ENCODE measurements at regions not wholly inside any gene's neighbourhood (a gene's known extent, or its start where the extent isn't known, plus 50 kb on each side); places are given as distances from the start of the nearest gene placed in this dataset.

DNA sequence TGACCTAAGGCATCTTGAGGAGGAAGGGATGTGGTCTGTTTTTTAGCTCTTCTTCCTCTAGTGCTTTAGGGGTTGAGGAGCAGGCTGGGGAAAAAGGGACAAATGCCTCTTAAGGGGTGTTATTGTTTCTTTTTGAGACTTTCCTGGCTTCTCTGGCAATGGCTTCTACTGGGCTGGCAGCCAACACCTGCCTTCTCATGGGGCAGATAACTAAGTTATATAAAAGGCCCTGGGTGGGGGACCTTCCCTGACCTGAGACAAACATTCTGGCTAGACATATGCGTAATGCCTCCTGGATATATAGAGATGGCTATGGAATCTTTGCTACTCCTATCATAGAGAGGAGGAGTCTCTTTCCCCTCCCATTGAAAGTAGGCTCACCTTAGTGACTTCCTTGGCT lies 179.2 kb upstream of the PROK2 start:
- TF ChIP-seq, protein P1, sequence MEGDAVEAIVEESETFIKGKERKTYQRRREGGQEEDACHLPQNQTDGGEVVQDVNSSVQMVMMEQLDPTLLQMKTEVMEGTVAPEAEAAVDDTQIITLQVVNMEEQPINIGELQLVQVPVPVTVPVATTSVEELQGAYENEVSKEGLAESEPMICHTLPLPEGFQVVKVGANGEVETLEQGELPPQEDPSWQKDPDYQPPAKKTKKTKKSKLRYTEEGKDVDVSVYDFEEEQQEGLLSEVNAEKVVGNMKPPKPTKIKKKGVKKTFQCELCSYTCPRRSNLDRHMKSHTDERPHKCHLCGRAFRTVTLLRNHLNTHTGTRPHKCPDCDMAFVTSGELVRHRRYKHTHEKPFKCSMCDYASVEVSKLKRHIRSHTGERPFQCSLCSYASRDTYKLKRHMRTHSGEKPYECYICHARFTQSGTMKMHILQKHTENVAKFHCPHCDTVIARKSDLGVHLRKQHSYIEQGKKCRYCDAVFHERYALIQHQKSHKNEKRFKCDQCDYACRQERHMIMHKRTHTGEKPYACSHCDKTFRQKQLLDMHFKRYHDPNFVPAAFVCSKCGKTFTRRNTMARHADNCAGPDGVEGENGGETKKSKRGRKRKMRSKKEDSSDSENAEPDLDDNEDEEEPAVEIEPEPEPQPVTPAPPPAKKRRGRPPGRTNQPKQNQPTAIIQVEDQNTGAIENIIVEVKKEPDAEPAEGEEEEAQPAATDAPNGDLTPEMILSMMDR (IDR thresholded peaks at IDR 0.05): no peak
- no peak for TF ChIP-seq POLR2AphosphoS5 (IDR thresholded peaks at IDR 0.05)

Measured in transverse colon (tissue), 4 donors.